B cell (primary cell): ENCODE measurements at regions not wholly inside any gene's neighbourhood (a gene's known extent, or its start where the extent isn't known, plus 50 kb on each side); places are given as distances from the start of the nearest gene placed in this dataset.

Experiments used
- EZH2 ChIP-seq: IDR thresholded peaks from 2 replicates; pipeline ENCODE4 v1.6.1; 2012; ENCODE audit warnings: borderline replicate concordance, low read depth, mild to moderate bottlenecking, moderate library complexity, low read length; ENCODE audit not compliant: insufficient read depth, poor library complexity, severe bottlenecking
- TF ChIP-seq, protein P1 (sequence below): fragments of 200-600 bp; IDR thresholded peaks from one replicate; pipeline ENCODE4 v1.8.0; 2022; ENCODE audit warnings: antibody characterized with exemption, mild to moderate bottlenecking

DNA sequence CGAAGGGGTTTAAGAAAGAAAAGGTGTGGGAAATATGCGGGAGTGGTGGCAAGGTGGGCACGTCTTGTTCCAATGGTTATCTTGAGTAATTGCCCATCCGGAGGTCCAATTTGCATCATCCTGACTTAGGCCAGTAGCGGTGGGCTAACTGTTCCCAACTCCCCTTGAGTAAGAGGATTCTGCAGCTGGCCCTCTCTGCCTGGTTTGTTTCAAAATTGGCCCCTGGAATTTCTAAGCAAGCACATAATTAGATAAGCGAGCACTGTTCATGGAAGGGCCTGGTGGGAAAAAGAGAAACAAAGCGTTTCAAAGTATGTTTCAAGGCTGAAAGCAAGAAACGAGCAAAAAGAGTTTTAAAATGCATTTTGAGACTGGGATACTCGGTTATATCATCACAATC is 198.2 kb downstream of the CEP135 start:
- TF ChIP-seq, protein P1, sequence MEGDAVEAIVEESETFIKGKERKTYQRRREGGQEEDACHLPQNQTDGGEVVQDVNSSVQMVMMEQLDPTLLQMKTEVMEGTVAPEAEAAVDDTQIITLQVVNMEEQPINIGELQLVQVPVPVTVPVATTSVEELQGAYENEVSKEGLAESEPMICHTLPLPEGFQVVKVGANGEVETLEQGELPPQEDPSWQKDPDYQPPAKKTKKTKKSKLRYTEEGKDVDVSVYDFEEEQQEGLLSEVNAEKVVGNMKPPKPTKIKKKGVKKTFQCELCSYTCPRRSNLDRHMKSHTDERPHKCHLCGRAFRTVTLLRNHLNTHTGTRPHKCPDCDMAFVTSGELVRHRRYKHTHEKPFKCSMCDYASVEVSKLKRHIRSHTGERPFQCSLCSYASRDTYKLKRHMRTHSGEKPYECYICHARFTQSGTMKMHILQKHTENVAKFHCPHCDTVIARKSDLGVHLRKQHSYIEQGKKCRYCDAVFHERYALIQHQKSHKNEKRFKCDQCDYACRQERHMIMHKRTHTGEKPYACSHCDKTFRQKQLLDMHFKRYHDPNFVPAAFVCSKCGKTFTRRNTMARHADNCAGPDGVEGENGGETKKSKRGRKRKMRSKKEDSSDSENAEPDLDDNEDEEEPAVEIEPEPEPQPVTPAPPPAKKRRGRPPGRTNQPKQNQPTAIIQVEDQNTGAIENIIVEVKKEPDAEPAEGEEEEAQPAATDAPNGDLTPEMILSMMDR = no peak
- TF ChIP-seq EZH2 = no peak
